ENCODE measurements at regions not wholly inside any gene's neighbourhood (a gene's known extent, or its start where the extent isn't known, plus 50 kb on each side); places are given as distances from the start of the nearest gene placed in this dataset.

- TF ChIP-seq CTCF (CRISPR knock-in tag; IDR thresholded peaks at IDR 0.05) (no peak), MTF2 (CRISPR knock-in tag; IDR thresholded peaks at IDR 0.05; ENCODE audit: borderline replicate concordance) (no peak), KLF15 (CRISPR knock-in tag; IDR thresholded peaks at IDR 0.05; ENCODE audit: borderline replicate concordance) (no peak), MAX (IDR thresholded peaks at IDR 0.05) (no peak), ZNF549 (CRISPR knock-in tag; IDR thresholded peaks at IDR 0.05) (no peak), HDAC2 (CRISPR knock-in tag; IDR thresholded peaks at IDR 0.05) (no peak)
These were observed 210.2 kb upstream of the LCORL start for GRCh38 chr4:18231726-18232125.

All from HepG2 (cell line).